ENCODE measurements at regions not wholly inside any gene's neighbourhood (a gene's known extent, or its start where the extent isn't known, plus 50 kb on each side); places are given as distances from the start of the nearest gene placed in this dataset.

DNA sequence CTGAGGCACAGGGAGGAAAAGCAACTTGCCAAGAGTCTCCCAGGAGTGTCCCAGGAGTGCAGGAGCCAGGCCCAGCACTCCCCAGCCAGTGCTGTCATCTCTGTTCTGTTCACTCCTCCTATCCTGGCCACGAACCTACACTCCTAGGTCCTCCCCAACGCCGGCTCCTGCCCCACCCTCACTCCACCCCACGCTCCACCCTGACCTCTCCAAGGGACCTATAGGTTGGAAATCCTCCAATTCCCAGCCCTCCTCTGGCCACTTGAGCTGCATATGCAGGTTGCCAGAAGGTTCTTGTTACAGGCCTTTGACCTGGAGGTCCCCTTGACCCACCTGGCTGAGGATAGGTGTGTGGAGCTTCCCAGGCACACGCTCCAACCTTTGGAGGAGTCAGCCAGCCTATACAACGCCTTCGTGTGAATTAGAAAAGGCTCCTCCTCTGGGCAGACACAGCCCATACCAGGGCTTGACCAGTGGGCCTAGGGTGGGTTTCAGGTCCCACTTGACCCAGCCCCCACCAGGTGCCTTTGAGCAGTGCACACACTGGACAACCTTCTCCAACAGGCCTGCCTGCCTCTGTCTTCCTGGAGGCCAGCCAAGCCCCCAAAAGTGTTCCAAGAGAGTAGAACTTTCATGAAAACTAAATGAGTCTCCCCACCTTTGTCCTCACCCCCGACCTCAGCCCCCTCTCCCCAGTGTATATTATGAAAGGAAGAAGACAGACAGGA is 167.2 kb upstream of the TLE3 start:
- TF ChIP-seq, protein P1, sequence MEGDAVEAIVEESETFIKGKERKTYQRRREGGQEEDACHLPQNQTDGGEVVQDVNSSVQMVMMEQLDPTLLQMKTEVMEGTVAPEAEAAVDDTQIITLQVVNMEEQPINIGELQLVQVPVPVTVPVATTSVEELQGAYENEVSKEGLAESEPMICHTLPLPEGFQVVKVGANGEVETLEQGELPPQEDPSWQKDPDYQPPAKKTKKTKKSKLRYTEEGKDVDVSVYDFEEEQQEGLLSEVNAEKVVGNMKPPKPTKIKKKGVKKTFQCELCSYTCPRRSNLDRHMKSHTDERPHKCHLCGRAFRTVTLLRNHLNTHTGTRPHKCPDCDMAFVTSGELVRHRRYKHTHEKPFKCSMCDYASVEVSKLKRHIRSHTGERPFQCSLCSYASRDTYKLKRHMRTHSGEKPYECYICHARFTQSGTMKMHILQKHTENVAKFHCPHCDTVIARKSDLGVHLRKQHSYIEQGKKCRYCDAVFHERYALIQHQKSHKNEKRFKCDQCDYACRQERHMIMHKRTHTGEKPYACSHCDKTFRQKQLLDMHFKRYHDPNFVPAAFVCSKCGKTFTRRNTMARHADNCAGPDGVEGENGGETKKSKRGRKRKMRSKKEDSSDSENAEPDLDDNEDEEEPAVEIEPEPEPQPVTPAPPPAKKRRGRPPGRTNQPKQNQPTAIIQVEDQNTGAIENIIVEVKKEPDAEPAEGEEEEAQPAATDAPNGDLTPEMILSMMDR (IDR thresholded peaks at IDR 0.05; ENCODE audit: poor library complexity, severe bottlenecking): no peak
- TF ChIP-seq TAF1 (IDR thresholded peaks at IDR 0.05; ENCODE audit: low read depth) (no peak), POLR2AphosphoS5 (IDR thresholded peaks at IDR 0.05) (no peak), EZH2 (IDR thresholded peaks at IDR 0.05; ENCODE audit: borderline replicate concordance, insufficient read depth, low read length, poor library complexity, severe bottlenecking) (no peak)
- TF ChIP-seq, protein P2, sequence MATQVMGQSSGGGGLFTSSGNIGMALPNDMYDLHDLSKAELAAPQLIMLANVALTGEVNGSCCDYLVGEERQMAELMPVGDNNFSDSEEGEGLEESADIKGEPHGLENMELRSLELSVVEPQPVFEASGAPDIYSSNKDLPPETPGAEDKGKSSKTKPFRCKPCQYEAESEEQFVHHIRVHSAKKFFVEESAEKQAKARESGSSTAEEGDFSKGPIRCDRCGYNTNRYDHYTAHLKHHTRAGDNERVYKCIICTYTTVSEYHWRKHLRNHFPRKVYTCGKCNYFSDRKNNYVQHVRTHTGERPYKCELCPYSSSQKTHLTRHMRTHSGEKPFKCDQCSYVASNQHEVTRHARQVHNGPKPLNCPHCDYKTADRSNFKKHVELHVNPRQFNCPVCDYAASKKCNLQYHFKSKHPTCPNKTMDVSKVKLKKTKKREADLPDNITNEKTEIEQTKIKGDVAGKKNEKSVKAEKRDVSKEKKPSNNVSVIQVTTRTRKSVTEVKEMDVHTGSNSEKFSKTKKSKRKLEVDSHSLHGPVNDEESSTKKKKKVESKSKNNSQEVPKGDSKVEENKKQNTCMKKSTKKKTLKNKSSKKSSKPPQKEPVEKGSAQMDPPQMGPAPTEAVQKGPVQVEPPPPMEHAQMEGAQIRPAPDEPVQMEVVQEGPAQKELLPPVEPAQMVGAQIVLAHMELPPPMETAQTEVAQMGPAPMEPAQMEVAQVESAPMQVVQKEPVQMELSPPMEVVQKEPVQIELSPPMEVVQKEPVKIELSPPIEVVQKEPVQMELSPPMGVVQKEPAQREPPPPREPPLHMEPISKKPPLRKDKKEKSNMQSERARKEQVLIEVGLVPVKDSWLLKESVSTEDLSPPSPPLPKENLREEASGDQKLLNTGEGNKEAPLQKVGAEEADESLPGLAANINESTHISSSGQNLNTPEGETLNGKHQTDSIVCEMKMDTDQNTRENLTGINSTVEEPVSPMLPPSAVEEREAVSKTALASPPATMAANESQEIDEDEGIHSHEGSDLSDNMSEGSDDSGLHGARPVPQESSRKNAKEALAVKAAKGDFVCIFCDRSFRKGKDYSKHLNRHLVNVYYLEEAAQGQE (IDR thresholded peaks at IDR 0.05; ENCODE audit: borderline replicate concordance): no peak

All from neural cell (in vitro differentiated cells).